ENCODE measurements at regions not wholly inside any gene's neighbourhood (a gene's known extent, or its start where the extent isn't known, plus 50 kb on each side); places are given as distances from the start of the nearest gene placed in this dataset.

GRCh38 chr2:83388804-83389203 is 1070.3 kb downstream of the SUCLG1 start:
- DNase-seq (no peak), ATAC-seq (no peak)
- Histone ChIP-seq H3K9me3 (peaks cover 0 to 6% of the 10 kb centered on the region in 2 donors), H3K4me1 (no peaks in the 10 kb centered on the region), H3K36me3 (no peaks in the 10 kb centered on the region), H3K27ac (no peak overlapping the region), H3K4me3 (no peak overlapping the region), H3K27me3 (no peaks in the 10 kb centered on the region)
- intact Hi-C loops (cut with DNase I), result no loop called here
- no peak for TF ChIP-seq CTCF (IDR thresholded peaks at IDR 0.05)

- intact Hi-C loops (cut with DNase I), result no loop called here
- Histone ChIP-seq H3K27me3 (no peaks in the 10 kb centered on the region), H3K27ac (no peak overlapping the region), H3K36me3 (no peaks in the 10 kb centered on the region), H3K9me3 (peaks cover 0 to 1% of the 10 kb centered on the region in 2 donors), H3K4me1 (no peaks in the 10 kb centered on the region), H3K4me3 (no peak overlapping the region)
- ATAC-seq (no peak), DNase-seq (no peak)
- TF ChIP-seq CTCF (IDR thresholded peaks at IDR 0.05), result no peak
Measured at GRCh38 chr2:83386549-83386948, 1072.5 kb downstream of the SUCLG1 start.

GRCh38 chr2:83378921-83379320 is 1080.2 kb downstream of the SUCLG1 start:
- intact Hi-C loops (cut with DNase I), result no loop called here
- no peak overlapping the region for H3K27ac ChIP-seq
- ATAC-seq, result no peak
- H3K4me1 ChIP-seq, result no peaks in the 10 kb centered on the region
- H3K27me3 ChIP-seq, result no peaks in the 10 kb centered on the region
- no peaks in the 10 kb centered on the region for H3K36me3 ChIP-seq
- DNase-seq, result no peak
- peaks cover 0 to 15% of the 10 kb centered on the region in 2 donors for H3K9me3 ChIP-seq
- H3K4me3 ChIP-seq, result no peak overlapping the region
- no peak for TF ChIP-seq CTCF (IDR thresholded peaks at IDR 0.05)

GRCh38 chr2:83376731-83377130 is 1082.3 kb downstream of the SUCLG1 start:
- H3K9me3 ChIP-seq, result peaks cover 0 to 15% of the 10 kb centered on the region in 2 donors
- H3K27ac ChIP-seq, result no peak overlapping the region
- ATAC-seq (no peak), DNase-seq (no peak)
- no peak overlapping the region for H3K4me3 ChIP-seq
- H3K36me3 ChIP-seq, result no peaks in the 10 kb centered on the region
- no peak for TF ChIP-seq CTCF (IDR thresholded peaks at IDR 0.05)
- no peaks in the 10 kb centered on the region for H3K4me1 ChIP-seq
- no peaks in the 10 kb centered on the region for H3K27me3 ChIP-seq
- intact Hi-C loops (cut with DNase I), result no loop called here

- H3K36me3 ChIP-seq, result no peaks in the 10 kb centered on the region
- intact Hi-C loops (cut with DNase I), result no loop called here
- H3K4me3 ChIP-seq, result no peak overlapping the region
- no peaks in the 10 kb centered on the region for H3K4me1 ChIP-seq
- no peak overlapping the region for H3K27ac ChIP-seq
- H3K27me3 ChIP-seq, result no peaks in the 10 kb centered on the region
- no peak for TF ChIP-seq CTCF (IDR thresholded peaks at IDR 0.05)
- ATAC-seq, result no peak
- no peak for DNase-seq
- H3K9me3 ChIP-seq, result no peaks in the 10 kb centered on the region
Measured at GRCh38 chr2:83370419-83370762, 1088.7 kb downstream of the SUCLG1 start.

Data from left lung (tissue), 4 donors.